Activated CD8-positive, alpha-beta memory T cell treated with anti-CD3 and anti-CD28 coated beads, Interleukin-2, amount 50 U/mL, for 24 hours (primary cell): ENCODE measurements at regions not wholly inside any gene's neighbourhood (a gene's known extent, or its start where the extent isn't known, plus 50 kb on each side); places are given as distances from the start of the nearest gene placed in this dataset.

Experiments
- DNase-seq: peaks from one replicate; pipeline ENCODE4 v3.0.0-alpha.2; 2020; ENCODE audit errors: extremely low read depth

DNA sequence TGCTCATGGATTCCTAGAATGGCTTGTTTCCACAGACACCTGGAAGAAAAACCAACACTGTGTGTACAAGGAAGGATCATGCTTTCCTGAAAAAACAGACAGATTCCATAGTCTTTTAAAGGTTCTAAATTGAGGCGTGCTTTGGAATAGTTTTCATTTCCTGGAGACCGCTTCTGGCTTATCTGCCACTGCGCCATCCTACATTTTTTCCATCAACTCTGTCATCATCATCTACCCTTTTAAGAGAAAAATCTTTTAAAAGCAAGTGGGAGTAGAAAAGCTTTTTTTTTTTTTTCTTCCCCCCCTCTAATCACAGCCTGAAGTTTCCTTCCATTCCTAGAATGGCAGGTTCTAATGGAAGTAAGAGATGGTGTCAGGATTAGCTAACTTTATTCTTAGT, 379.4 kb upstream of the C2CD4B start:
- DNase-seq, result no peak

DNA sequence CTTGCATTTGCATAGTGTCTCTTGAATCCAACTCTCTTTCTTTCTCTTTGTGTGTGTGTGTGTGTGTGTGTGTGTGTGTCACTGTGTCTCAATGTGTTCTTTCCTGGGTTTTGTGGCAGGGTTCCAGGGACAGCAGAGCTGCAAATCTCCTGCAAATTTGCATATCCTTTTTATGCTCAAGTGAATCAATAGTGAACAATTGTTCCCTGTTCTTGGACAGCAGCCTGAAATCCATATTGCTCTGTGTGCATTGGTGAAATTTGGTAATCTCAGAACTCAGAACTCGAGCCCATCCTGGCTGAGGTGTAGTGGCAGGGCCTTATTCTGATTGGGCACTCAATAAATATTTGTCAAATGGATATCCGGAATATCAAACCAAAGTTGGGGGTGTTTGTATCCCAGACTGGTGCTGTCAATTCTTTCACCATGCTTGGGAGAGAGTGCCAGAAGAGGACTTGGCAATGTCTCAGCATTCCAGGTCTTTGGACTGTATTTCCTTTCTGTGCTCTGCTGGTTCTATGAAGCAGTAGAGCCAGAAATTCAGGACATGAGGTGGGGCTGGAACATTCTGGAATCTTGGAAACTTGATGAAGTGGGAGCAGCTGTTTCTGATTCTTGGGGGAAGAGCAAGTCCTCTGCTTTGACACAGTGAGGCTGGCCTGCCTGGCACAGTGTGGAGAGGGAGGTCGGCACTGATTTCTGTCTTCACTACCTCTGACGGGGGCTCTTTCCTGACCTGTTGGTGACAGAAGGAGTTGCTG, 380.6 kb upstream of the C2CD4B start:
- no peak for DNase-seq

DNA sequence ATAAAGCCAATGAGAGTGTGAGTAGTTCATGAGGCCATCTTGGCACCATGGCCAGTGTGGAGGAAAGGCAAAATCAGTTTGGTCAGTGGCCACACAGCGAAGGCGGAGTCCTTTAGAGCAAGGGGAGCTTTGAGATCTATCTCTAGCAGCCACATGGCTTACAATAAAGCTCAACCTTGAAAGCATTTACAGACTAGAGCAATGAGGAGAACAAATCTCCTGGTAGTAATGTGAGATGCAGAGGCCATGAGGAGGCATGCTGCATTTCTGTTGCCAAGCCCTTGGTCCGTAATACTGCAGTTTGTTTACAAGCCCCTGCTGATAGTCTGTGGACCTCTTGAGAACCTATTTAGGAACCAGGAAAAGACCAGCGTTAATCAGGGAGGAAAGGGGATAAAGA, 381.5 kb upstream of the C2CD4B start:
- no peak for DNase-seq

DNA sequence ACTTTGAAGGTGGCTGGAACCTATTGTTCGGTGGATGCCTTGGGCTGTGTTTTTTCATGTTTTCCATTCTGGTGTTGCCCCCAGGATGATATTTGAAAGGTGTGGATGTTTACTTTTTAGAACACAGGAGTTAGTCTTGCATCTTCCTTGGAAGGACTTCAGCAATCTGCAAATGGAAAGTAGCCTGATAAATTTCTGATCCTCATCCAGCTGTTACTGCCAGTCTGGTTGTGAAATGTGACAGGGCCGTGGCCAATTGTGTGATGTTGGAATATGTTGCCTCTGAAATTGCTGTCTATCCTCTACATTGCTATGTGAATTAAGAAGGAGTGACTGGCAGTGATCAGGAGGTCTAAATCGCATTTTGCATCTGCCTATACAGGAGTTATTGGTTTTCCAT, 382.5 kb upstream of the C2CD4B start:
- no peak for DNase-seq

DNA sequence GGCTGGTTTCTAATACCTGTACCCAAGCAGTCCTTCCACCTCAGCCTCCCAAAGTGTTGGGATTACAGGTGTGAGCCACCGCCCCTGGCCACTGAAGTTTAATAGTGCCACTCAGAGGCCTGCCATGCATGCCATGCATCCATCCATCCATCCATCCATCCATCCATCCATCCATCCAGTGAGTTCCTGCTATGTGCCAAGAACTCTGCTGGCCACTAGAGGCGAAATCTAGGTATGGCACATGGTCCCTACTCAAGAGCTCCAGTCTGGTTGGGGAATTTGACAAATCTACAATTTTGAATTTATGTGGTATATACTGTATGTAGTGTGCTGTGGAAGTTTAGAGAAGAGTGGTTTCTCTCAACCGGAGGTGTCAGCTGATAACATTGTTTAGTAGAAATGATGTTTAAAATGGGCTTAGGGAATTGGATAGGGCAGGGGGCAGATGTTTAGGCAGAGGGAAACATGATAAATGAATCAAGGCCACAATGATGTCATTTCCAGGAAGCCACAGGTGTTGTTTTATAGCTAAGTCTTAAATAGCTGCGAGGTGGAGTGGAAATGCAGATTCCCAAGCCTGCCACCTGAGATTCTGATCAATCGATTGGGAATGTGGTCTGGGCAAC, 384.4 kb upstream of the C2CD4B start:
- DNase-seq, result no peak

DNA sequence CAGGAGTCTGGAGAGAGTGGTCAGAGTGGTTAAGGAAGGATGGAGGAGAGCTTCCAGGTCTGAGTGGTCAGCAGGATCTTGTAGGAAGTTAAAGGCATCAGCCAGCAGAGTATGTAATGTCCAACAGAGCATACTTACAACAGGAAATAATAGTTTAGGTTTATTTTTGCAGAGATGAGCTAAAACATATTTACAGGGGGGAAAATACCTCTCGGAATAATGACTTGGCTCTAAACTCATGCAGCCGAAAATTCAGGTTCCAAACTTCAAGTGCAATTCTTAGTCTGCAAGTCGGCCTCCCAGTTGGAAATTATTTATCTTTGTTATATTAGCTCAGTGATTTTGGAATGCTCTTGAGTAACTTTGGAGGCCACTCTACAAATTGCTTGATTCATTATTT, 385.0 kb upstream of the C2CD4B start:
- DNase-seq, result no peak

DNA sequence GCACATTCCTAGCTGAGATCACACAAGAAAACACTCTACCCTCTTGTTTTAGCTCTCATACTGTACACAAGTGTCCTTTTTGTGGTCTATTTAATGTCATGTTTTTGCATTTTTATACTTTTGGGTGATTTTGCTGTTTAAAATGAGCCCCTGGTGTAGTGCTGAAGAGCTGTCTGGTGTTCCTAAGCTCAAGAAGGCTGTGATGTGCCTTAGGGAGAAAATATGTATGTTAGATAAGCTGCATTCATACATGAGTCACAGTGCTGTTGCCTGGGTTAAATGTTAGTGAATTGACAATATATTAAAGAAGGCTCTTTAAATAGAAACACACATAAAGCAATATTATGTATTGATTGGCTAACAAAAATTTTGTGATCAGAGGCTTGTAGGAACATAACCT, 387.4 kb upstream of the C2CD4B start:
- DNase-seq, result no peak

DNA sequence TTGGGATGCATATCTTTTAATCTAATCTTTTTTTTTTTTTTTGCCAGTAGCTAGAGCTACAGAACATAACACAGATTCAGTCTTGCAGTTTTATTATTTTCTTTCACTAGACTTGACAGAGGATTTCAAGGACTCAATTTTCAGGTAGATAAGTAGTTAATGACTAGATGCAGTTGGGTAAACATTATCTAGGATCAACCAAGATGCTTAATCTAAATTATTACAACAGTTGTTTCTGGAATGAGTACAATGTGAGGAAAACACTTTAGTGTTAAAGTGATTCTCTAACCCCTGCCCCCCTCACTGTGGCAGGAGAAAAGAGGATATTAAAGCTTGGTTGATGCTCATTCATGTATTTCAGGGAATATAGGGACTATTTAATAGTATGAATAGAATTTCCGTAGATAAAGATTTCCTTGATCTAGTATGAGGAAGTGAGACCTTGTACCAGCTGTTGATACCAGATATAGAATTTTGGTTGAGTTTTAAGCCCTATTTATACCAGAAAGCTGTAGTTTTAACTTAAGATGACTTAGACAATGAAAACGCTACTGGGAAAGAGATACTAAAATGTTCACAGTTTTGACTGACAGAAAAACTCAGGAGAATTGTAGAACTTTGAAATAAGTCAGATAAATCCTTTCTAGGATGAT, 389.0 kb upstream of the C2CD4B start:
- no peak for DNase-seq

DNA sequence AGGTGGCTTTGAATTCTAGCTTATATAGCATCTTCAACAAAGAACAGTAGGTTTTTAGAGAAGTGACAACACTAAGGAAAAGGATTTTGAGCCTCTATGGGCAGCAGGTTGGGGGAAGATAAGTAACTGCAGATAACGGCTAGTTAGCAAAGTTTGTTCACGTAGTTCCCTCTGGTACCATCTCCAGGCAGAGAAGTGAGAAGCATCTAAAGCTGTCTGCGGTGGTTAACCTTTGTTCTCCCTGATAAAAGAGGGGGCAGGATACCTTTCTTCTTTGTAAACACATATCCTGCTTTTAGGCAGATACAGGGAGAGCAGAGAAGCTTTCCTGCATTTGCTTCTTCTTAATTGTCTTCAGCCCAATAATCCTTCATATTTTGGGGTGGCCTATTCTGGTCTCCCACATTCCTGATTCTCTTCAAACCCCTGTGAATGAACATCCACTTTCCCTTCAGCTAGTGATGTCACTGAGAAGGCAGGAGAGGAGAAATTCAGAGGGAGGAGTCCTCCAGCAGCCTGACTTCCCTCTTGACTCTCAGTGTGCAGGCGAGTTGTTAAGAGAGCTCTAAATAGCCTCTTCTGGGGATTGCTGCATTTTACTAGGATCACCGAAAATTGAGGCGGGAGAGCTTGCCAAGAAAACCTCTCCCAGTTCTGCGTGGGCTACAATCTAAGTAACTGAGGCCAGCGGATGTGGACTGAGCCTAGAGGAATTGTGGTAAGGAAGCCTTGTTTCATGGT, 393.7 kb upstream of the C2CD4B start:
- DNase-seq, result no peak

DNA sequence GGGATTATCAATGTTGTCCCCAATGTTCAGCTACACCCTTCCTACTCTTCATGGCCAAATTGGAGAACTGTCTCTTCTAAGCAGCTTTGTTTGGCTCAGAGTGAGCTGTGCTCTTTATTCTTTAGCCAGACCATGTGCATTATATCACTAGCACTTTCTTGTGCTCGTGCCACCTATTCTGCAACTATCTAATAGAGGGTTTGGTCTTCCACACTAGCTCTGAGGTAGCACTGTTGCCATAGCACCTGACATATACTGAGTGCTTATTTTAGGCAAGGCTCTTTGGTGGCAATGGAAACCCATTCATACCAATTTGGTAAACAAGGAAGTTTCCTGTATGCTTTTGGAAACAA, 394.3 kb upstream of the C2CD4B start:
- DNase-seq, result no peak

DNA sequence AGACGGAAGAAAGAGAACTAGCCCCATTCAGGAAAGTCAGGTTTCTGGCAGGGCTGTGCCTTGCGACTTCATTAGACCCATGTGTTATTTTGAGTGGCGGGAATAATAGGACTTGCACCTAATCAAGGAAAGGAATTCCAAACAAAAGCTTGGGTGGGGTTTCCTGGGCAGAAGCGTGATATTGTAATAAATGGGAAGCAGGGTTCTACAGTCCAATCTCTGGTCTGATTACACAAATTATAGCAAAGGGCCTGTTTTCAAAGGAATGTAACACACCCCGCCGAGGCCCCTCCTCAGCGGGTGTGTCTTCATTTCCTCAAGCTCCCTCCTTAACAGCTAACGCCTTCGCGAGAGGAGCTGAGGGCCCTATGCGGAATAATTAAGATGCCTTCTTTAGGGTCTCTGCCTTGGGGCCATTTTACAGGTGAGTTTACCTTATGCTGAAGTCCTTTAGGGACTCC, 396.0 kb upstream of the C2CD4B start:
- no peak for DNase-seq

DNA sequence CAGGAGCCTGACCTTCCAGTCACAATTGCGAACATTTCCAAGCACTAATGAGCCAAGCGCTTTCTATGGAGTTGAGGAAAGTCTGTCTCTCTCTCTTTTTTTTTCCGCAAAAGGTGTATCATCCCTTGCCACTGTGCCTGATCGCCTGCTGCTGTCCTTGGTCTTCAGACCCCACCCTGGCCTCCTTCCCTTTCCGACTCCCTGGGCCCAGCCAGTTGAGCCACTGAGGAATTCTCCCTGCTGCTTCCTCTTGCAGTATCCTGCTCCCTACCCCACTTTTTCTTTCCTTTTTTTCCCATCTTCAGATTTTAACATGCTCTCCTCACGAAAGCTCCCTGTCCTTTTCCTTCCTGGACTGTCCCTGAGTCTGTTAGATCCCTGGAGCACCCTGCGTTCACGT, 396.5 kb upstream of the C2CD4B start:
- DNase-seq, result no peak

DNA sequence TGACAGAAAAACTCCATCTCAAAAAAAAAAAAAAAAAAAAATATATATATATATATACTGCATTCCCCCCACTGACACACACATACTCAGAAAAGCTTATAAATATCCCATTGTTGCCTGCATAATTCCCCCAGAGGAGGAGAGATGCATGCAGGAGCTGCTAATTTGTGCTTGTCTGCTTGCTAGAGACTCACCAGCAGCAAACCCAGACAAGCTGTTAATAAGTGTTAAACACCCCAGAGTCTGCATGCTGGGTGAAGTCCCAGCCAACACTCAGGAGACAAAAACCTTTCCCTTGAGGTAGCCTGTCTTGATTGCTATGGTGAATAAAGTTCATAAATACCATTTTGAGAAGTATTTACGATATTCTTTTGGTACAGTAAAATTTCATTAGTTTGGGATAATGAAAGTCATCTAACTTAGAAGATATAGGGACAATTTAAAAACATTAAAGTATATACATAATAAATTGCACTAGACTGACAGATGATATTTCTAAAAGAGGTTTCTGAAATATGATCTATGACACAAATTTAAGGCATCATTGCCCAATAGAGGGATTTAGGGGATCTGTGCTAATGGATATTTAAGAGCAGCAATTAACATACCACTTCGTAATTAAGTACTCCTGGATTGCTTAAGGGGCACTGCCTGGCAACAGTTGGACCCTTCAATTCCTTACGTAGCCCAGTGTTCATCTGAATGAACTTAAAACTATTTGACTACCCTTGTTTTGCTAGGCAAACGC, 400.0 kb upstream of the C2CD4B start:
- no peak for DNase-seq

DNA sequence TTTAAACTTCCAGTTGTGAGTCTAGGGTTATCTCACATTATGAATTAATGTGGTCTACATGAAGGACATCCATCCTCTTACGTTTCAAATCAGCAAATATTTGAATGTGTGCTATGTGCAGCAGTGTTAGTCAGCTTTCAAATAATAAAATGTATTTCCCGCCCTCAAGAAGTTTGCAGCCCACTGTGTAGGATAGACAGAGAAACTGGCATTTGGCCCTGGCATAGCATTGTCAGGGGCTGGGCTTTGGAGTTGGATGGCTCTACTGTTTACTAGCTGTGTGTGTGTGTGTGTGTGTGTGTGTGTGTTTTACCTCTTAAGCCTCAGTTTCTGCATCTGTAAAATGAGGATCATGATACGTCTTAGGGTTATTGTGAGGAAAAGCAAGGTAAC, 400.5 kb upstream of the C2CD4B start:
- DNase-seq, result no peak

DNA sequence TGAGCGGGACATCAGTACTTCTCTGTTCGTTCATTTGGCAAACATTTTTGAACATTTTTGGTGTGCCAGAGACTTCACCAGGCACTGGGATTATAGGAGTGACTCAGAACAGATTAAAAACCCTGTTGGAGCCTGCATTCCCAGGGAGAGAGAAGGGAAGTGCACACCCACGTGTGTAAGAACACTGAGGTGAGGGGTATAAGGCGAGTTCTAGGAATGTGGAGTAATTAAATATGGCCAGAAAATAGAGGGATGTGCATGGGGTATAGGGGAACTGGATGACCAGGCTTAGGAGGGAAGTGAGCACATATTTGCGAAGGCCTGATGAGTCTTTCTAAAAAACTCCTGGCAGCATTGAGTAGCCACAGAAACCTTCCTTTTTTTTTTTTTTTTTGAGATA, 401.2 kb upstream of the C2CD4B start:
- no peak for DNase-seq

DNA sequence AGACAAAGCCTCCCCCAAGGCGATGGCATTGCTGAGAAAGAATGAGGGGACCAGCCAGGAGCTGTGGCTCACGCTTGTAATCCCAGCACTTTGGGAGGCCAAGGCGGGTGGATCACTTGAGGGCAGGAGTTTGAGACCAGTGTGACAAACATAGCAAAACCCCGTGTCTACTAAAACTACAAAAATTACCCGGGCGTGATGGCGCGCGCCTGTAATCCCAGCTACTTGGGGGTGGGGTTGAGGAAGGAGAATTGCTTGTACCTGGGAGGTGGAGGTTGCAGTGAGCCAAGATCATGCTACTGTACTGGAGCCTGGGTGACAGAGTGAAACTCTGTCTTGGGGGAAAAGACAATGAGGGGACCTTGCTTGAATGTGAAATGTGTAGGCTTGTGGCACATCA, 402.4 kb upstream of the C2CD4B start:
- no peak for DNase-seq

DNA sequence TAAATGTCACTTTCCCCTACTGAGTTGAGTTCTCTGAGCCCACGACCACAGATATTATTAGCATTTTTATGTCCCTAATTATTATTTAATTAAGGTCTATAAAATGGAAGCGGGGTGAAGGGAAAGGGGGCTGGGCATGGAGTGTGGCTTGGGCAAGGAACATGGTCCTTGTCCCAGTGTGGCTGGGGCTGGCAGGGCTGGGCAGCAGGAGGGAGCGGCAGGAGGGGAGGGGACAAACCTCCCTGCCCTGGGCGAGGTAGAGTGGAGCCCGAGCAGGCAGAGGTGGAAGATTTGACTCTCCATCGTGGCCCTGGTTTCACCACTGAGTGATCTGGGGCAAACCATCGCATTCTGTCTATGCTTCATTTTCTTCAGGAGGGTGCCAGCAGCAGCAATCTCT, 402.9 kb upstream of the C2CD4B start:
- no peak for DNase-seq

DNA sequence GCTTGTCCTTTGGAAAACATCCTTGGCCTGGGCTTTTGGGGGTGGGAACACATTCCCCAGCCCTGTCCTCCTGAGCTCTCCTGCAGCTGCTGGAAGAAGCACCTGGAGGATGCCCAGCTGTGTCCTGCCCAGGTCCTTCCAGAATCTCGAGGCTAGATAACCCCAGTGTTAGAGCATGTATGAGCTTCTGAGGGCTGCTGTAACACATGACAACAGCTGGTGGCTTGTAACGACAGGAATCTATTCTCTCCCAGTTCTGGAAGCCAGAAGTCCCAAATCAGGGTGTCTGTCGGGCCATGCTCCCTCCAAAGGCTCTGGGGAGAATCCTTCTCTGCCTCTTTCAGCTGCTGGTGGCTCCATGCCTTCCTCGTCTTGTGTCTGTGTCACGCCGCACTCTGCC, 403.6 kb upstream of the C2CD4B start:
- DNase-seq, result no peak

DNA sequence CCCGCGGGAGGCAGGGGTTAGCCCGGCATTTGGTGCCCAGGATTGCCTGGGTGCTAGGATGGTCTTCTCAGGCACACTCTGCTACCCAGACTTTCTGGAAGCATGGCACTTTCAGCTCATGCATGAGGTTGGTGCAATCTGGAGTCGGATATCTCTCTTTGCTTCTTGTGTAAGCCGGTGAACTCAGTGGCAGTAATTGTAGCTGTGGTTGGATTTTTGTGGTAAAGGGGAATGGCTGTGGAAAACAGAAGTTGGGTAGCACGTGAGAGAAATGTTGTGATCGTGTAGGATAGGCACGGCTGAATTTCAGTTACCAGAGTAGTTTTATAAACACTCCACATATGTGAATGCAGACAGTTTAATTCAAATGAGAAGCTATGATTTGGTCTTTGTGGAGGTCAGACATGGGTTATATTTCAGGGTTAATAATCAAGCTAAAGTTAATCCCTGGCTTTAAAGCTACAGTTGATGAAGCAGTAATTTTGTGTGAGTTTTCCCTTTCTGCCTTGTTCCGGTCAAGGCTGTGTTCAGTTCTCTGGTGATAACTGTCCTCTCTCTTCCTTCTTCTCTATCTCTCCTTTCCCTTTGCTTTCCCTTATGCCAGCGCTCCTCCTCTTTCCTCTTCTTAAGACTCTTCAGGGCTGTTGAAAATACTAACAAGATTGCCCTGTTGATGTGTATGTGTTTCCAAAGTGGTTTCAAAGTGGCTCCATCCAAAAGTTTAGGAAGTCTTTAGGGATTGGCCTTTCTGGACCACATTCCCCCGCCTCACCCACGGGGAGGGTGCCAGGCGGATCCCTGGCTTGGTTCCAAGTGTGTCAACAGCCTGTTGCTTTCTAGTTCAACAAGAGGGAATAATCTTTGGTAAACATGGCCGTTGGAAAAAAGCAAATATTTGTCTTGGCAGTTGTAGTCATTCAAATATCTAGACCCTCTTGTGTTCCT, 404.6 kb upstream of the C2CD4B start:
- no peak for DNase-seq

DNA sequence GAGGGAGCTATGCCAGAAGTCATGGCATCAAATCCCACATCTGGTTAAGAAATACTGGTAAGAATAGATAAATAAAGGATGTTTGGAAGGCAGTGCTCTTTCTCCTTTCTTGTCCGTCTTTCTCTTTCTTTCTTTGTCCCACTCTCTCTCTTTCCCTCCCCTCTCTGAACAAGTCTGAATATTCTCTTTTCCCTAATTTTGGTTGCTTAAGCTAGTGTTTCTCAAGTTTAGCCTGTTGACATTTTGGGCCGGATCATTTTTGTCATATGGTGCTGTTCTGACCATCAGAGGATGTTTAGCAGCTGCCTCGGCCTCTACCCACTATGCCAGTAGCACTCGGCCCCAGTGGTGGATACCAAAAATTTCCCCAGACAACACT, 405.3 kb upstream of the C2CD4B start:
- no peak for DNase-seq

DNA sequence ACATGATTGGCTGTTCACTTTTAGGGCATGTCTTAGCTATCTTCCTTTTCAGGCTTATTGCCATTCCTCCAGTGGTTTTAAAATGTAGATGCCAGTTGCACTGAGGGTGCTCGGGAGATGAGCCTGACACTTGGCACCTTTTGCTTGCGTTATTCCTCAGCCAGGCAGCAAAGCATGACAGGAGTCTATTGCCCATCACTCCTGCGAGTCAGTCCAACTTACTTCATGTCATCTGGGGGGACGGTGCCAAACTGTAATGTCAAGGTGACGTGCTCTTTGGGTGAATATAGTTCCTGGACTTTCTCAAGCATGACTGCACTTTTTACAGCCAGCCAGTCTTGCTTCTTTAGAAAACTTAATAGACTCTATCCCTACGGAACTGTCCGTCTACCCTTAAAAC, 406.0 kb upstream of the C2CD4B start:
- DNase-seq, result no peak
